TTC549 (cell line): ENCODE measurements at regions not wholly inside any gene's neighbourhood (a gene's known extent, or its start where the extent isn't known, plus 50 kb on each side); places are given as distances from the start of the nearest gene placed in this dataset.
"Not testable (repeated sequence)": the region's sequence is repeated elsewhere in the genome, so short reads cannot be mapped to it uniquely, and the experiment has no call there.

Experiments
- FAIRE-seq: peaks from 2 replicates; lab custom pipeline; 2012; peaks lifted over from hg19 to GRCh38; lab: Jason Lieb, UNC

GRCh38 chr4:12562476-12563140 is 921.5 kb downstream of the RAB28 start:
- FAIRE-seq = no peak

GRCh38 chr4:12562021-12562420 is 922.1 kb downstream of the RAB28 start:
- no peak for FAIRE-seq

DNA sequence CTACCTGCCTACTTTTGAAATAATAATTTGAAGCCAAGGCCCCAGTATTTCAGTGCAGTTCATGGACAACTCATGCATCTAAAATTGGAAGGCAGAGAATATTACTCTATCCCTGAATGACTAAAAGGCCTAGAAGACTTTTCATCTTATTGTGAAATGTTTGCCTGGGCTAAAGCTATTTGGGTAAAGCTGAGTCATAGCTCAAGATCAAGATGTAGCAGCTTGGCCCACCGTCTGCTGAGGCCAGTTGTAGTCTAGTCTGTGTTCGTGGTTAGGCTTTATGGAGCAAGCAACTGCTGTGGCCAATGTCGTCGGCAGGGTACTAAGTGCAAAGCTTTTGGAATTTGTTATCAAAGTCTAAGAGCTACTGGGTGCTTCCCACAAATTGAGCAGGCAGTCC is 929.1 kb downstream of the RAB28 start:
- no peak for FAIRE-seq

DNA sequence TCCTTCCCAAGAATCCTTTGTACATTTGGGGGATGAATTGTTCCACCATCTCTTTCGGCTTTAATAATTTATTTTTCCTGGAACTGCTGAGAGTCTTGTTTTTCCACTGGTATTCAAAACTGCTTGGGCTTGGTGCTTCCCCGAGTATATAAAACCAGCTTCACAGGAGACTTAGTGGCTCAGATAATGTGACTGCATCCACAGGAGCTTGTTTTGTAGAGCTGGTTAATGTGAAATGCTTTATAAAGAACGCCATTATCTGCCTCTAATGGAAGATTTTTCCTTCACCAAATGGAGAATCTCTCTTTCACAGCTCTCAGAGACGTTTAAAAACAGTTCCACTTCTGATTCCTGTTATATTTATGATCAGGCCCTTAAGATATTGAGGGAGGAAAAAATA is 935.5 kb downstream of the RAB28 start:
- FAIRE-seq = no peak

GRCh38 chr4:12545812-12546211 is 938.3 kb downstream of the RAB28 start:
- no peak for FAIRE-seq

- no peak for FAIRE-seq
Observed at GRCh38 chr4:12538162-12538561, 946.0 kb downstream of the RAB28 start.

GRCh38 chr4:12534684-12535083 is 949.5 kb downstream of the RAB28 start:
- FAIRE-seq = no peak

DNA sequence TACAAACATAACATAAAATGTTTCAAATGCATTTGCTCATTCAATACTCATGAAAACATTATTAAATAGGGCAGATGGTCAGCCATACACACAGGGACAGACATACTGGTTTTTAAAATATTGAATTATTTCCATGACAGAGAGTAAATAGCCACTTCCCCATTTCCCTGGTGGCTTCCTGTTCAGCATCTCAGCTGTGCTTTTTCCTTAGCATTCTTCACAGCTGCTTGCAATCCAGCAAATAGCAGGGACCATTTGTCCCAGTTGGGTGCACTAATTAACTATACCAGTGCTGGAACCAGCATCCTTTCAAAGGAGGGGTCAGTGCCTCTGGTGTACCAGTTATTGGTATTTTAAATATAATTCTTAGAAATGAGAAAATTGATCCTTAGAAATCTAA is 964.7 kb downstream of the RAB28 start:
- no peak for FAIRE-seq

DNA sequence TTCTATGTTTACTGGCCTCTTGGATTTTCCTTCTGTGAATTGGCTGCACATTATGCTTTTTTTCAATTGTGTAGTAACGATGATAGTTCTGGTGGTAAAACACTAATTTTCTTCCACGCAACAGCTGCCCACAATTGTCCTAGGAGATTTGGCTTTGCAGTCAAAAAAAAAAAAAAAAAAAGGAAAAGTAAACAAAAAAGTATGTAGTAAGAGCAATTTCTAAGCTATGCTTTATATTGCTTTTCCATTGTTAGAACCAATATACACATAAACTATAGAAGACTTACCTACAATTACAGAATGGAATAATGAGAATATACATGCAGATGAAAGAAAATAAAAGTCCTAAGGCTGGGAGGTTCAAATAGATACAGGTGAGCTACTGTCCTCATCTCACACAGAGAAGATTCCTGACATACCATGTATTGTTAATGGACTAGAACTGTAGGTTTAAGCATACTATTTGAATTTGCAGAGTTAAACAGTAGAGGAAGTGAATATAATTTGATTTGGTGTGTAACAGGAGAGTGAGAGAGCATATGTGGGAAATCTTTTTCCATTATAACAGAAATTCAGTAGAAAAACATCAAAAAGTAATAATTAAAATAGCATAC is 976.2 kb downstream of the RAB28 start:
- no peak for FAIRE-seq

DNA sequence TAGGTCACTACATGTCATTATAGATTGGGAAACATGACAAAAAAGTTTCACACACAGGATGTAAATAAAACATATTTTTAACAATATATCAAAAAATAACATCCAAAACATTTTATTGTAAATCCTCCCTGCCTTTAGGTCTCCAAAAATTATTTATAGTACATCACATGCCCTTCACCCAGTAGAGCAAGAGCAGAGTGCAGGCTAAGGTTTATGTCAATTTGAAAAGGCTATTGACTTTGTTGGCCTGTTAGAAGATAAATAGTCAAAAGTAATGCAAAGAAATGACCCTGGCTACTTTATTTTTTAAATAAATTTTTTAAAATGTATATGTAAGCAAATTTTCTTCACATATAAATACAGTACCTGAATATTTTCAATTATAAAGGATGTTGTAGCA is 983.7 kb downstream of the RAB28 start:
- FAIRE-seq = no peak

DNA sequence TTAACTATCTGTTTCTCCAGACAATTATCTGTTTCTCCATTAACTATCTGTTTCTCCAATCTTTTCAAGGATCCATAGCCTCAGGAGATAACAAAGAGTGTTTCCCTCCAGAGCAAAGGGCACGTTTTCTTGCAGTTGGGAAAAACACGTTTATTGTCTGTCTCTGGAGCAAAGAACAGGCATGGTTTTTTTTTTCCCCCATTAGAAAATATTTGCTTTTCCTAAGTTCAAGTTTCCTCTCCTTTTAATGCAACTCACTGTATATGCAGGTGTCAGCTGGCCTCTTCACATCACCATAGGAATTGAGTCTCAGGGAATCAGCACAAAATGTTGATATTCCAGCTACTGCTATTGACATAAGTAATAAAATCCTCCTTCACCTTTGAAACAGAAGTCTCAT is 984.4 kb downstream of the RAB28 start:
- FAIRE-seq = no peak

DNA sequence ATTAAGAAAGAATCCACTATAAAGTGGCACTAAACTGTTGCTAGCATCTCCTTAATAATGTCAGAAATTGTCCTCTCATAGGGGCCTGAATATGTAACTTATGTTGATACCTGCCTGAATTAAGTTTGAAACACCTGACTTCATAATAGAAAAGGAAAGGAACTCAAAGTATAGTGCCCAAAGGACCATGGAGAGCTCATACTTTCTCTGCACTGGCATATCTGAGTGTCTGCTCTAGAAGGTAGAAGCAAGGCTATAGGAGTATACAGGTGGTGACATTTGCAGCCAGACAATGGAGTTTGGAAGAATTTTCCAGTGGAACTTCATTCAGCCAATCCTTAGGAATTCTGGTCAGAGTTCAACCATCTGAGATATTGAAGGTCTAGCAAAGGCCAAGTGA is 988.9 kb downstream of the RAB28 start:
- FAIRE-seq = no peak

DNA sequence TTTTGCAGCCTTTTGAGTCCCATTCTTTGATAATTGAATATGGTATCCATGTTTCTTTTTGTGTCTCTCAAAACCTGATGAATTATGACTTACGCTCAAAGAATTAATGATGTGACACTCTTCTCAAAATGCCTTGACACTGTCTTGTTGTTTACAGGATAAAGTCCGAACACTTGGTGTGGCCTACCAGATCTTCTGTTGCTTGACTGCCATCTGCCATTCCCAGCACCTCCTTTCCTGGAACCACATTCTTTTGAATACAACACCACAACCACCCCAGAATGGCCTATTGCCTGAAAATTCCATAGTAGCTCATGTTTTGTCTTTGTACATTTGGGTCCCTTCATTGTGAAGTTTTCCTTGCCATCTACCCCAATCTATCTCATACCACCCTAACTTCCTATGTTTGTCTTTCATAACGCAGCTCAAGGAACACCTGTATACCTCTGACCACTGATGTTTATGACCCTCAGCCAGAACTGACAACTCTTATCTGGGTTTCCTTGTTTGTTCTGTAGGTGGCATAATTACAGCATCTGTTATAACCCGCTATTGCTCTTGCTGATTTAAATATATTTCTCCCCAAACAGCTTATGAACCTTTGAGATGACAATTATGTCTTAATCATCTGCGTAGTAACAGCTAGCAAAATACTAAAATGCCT is 991.3 kb downstream of the RAB28 start:
- FAIRE-seq = no peak

DNA sequence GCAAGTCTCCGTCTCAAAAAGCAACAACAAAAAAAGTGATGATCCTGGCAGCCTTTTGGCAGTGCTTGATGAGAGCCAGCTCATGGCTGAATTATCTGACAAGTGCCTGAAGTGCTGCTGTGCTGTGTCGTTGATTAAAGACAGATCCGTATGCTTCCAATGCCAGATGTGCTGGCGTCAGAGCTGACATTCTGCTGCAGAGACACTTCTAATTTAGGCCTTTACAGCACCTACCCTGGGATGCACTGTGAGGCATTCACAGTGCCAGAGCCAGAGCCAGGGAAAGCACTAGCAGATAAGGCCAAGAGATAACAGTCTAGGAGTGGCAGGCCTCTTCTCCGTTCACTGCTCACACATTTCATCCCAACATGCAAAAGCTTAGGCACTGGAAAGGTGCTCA is 995.5 kb downstream of the RAB28 start:
- FAIRE-seq = no peak

- FAIRE-seq = no peak
Observed at GRCh38 chr4:12487000-12487399, 997.1 kb downstream of the RAB28 start.

DNA sequence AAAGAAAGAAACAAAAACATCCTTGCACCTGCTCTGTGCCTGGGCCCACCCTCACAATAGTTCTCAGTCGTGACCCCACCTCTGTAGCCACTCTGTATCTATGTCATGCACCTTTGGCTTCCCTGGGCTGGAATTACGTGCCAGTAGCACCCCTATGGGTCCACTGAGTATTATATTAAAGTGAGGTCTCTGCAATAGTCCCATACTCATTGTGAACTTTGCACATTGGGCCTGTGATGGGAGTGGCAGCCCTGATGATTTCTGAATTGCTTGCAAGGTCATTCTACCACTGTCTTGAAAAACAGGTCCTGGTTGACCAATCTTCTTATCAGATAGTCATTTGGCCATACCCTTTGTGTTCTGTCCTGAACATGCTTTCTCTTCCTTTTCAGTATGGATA is 1012.1 kb downstream of the RAB28 start:
- no peak for FAIRE-seq

DNA sequence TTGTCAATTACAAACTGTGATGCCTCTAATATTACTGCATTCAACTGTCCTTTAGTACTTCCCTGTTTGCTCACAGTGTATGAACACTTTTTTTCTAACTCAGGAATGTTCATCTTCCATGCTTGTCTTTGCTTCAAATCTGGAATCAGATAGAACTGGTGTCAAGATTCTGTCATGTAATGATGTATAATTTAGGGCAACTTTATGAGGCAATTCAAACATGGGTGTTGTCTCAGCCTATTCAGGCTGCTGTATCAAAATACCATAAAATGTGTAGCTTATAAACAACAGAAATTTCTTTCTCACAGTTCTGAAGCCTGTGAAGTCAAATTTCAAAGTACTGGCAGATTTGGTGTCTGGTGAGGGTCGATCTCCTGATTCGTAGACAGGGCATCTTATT is 1012.9 kb downstream of the RAB28 start:
- no peak for FAIRE-seq

GRCh38 chr4:12461576-12461975 is 1022.6 kb downstream of the RAB28 start:
- FAIRE-seq = not testable (repeated sequence)

DNA sequence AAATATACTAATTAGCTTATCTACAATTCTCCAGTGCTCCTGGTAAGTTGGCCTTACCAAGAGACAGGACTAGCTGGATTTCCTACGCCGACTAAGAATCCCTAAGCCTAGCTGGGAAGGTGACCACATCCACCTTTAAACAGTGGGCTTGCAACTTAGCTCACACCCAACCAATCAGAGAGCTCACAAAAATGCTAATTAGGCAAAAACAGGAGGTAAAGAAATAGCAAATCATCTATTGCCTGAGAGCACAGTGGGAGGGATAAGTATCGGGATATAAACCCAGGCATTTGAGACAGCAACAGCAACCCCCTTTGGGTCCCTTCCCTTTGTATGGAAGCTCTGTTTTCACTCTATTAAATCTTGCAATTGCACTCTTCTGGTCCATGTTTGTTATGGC is 1025.0 kb downstream of the RAB28 start:
- no peak for FAIRE-seq

- FAIRE-seq = no peak
Observed at GRCh38 chr4:12458621-12459020, 1025.5 kb downstream of the RAB28 start.

DNA sequence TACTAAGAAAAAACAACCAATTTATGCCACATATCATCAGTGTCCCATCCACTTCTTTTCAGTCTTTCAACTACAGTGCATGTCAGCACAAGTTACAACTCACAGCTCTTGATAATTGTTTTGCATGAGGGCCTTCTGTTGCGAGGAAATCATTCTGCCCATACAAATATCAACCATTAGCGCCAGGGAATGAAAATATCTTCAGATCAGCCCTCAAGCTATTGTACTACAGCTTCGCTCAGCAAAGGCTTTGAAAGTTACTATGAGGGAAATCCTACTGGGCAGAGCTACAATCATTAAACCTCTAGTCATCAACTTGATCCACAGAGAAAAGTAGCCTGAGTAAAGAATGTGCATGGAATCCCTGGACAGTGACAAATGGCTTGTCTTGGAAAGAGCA is 1023.6 kb upstream of the HS3ST1 start:
- no peak for FAIRE-seq

DNA sequence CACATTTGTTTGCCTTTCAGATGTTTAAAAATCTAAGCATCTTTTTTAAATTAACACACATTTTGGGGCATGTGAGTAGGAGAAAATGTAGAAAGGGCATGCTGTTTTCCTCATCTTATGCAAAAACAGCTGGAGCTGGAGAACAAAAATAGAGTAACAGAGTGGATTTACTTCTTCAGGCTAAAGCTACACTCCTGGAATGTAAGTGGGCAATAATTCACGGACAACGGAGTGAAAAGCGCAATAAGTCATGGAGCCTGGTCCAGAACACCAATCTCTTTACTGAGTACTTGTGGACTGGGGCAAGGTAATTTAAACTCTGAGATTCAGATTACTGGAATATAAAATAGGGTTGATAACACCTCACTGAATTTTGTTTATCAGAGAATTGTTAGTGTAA is 1018.8 kb upstream of the HS3ST1 start:
- FAIRE-seq = no peak

DNA sequence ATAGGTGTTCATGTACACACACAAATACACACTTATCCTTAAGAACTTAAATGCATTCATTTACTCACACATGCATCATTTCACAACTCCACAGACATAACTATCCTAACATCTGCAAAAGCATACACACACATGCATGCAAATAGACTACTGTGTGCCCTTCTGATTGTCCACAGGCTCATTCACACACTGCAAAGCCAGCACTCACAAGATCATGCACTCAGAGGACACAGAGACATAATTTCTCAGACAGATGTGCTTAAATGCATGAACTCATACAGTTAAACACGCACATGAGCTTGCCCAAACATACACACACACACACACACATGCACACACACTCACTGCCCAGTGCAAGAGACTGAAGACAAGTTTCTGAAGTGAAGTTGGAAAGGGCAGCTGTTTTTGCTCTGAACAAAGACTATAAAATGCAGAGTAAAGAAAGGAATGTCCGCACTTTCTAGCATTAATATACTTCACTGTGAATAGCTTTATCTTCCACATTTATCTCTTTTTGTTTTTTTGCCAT is 1018.0 kb upstream of the HS3ST1 start:
- no peak for FAIRE-seq

GRCh38 chr4:12446256-12446655 is 1017.6 kb upstream of the HS3ST1 start:
- no peak for FAIRE-seq
